HG02981 (cell line): ENCODE measurements at regions not wholly inside any gene's neighbourhood (a gene's known extent, or its start where the extent isn't known, plus 50 kb on each side); places are given as distances from the start of the nearest gene placed in this dataset.

Experiments
- ATAC-seq: cut with Tn5 transposase; IDR thresholded peaks from one replicate; pipeline ENCODE4 v1.9.1; 2021; ENCODE audit warnings: mild to moderate bottlenecking, moderate library complexity; ENCODE audit not compliant: unreplicated experiment

GRCh38 chr6:82017288-82017687 is 230.3 kb downstream of the IBTK start:
- no peak for ATAC-seq

GRCh38 chr6:82015526-82015925 is 232.0 kb downstream of the IBTK start:
- ATAC-seq = no peak

DNA sequence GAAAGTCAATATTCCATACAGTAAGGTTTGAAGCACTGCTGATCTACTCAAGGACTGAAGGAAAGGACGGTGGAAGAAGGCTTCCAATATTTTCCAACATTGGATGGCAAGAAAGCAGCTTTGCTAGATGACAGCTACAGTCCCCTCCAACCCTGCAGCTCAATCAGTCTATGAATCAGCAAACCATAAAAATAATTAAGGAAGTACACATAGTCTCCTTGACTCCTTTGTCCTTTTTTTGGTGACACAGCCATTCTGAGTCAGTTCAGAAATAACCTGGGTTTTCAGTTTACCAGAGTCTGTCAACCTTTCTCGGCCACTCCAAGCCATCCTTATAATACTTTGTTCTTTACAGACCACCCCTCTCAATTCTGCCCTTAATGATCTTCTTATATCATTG is 232.5 kb downstream of the IBTK start:
- ATAC-seq = no peak

- no peak for ATAC-seq
Observed at GRCh38 chr6:82013561-82014530, 233.7 kb downstream of the IBTK start.

DNA sequence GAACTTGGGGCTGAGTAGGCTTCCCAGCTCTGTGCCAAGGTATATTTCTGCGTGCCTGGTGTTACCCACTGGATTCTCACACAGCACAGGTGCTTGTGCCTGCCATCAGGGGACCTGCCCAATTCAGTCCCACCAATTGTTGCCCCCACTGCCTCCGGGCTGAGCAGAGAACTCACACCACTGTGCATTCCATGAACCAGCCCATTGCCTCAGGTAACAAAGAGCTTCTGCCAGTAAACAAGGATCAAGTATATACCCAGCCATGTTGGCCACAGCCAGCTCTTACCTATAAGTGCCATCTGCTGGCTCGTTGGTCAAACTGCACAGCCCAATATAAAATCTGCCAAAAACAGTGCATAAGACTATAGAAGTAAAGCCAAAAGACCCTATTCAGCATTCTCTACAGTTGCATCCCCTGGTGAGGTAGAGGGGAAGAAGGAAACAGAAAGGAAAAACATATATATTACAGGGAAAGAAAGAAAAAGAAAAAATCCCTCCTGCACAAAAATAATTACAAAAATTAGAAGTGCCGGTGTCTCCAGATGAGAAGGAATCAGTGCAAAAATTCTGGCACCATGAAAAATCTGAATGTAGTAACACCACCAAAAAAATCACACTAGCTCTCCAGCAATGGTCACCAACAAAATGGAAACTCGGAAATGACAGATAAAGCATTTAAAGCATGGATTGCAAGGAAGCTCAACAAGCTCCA is 241.4 kb downstream of the IBTK start:
- ATAC-seq = peak; percentile 82

- no peak for ATAC-seq
Observed at GRCh38 chr6:82000551-82000950, 247.0 kb downstream of the IBTK start.

DNA sequence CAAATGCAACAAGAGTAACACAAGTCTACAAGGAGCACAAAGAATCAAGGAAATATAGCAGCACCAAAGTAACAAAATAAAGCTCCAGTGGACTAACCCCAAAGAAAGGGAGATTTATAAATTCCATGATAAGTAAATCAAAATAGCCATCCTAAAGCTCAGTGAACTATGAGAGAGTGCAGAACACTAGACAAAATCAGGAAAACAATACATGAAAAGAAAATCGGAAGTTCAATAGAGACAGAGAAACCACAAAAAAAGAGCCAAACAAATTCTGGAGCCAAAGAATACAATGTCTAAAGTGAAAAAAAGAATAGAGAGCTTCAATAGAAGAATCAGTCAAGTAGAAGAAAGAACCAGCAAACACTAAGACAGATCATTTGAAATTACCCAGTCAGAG is 247.3 kb upstream of the TENT5A start:
- no peak for ATAC-seq

DNA sequence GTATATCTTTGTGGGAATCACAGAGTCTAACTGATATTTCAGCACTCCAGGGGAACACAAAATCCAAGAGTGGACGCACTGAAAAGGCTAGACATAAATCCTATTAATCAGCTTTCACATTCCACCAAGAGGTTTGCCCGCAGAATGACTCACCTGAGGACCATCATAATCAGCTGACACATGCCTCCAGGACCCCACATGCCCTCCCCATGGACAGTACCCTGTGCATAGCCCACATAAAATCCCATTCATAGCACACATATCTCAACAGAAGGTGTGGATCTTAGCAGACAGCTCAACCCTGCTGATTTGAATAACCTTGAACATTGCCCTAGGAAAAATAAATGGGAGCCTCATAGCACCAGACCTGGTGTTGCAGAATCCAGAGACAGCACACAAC is 246.8 kb upstream of the TENT5A start:
- ATAC-seq = no peak

- ATAC-seq = no peak
Observed at GRCh38 chr6:81998432-81998831, 246.0 kb upstream of the TENT5A start.

DNA sequence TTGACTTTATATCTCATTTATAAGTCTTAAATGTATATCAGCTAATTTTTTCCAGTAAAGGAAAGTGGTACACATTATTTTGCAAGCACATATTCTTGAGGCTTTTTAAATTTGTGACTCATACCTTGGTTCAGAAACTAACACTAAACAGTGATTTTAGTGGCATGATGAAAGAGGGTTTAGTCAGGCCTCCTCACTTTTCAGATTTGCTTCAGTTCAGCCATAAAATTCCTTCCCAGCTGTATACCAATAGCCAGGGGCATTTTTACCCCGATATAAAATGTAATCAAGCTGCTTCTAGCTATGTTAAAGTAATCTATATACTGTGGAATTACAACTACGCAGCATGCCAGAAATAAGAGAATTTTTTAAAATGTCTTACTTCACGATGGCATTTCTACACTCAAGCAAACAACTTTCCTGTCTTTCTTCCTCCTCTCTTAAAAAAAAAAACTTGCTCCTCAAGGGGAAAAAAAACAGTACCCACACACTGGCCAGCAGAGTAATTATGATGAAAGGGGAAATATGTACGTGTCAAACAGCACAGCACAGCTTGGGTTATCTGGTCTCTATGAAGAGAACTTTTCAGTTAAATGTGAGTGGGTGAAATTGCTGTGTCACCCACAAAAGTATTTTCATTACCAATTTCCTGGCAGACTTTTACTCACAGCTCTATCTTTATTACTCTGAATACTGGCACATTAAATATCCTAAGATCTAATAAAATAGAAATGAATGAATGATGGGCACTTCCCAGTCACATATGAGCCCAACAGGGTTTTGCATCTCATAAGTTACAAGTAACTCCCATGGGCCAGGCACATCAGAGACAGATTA is 244.8 kb upstream of the TENT5A start:
- ATAC-seq = no peak

GRCh38 chr6:81996414-81996813 is 243.9 kb upstream of the TENT5A start:
- ATAC-seq = no peak

GRCh38 chr6:81995548-81996289 is 243.2 kb upstream of the TENT5A start:
- ATAC-seq = no peak

- no peak for ATAC-seq
Observed at GRCh38 chr6:81988871-81989270, 236.4 kb upstream of the TENT5A start.

- ATAC-seq = no peak
Observed at GRCh38 chr6:81988446-81988845, 236.0 kb upstream of the TENT5A start.

GRCh38 chr6:81987293-81987692 is 234.8 kb upstream of the TENT5A start:
- no peak for ATAC-seq

- ATAC-seq = no peak
Observed at GRCh38 chr6:81985191-81985590, 232.7 kb upstream of the TENT5A start.

GRCh38 chr6:81984599-81984998 is 232.1 kb upstream of the TENT5A start:
- ATAC-seq = no peak

GRCh38 chr6:81981812-81982211 is 229.3 kb upstream of the TENT5A start:
- ATAC-seq = no peak

DNA sequence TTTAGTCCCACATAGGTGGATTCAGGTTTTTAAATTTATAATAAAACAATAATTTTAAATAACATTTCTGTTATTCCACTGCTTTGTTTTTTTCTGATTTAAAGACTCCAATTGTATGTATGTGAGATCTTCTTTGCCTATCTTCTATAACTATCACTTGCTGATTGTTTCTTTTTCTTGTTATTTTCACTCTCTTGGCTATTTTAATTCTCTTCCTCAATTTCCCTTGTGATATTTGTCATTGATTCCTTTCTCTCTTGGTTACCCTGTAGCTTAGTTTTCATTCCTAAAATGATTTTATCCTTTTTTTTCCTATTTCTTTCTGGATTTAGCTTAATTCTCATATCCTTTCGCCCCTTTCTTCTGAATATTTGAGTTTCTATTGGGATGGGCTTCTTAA is 227.3 kb upstream of the TENT5A start:
- ATAC-seq = no peak

DNA sequence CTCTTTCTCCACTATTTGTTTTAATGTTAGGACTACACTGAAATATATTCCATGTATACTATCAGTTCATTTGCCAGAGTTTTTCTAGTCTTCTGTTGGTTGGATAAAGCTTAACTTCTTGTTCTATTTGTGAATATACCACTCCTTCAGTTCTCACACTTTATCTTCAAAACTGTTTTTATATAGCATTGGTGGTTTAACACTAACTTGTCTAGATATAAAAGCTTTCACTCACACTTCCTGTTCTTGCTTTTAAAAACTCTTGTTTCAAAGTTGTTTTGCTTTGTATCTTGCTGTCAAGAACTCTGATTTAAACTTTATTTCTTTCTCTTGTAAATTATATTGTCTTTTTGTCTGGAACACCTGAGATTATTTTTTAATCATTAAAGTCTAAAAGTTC is 226.8 kb upstream of the TENT5A start:
- no peak for ATAC-seq

DNA sequence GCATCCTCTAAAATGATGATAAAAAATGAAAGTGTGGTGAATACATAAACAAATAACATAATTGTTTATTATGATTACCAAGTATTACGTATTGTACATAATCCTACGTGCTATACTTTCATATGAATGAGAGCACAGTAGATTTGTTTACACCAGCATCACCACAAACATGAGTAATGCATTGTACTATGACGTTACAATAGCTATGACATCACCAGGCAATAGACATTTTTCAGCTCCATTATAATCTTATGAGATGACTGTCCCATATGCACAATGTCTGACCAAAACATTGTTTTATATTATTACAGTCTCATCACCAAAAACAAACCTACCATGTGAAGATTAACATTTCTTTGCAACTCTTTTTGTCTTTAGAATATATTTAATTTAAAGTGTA is 225.7 kb upstream of the TENT5A start:
- ATAC-seq = no peak
